T47D (cell line): ENCODE measurements at regions not wholly inside any gene's neighbourhood (a gene's known extent, or its start where the extent isn't known, plus 50 kb on each side); places are given as distances from the start of the nearest gene placed in this dataset.
"Not testable (repeated sequence)": the region's sequence is repeated elsewhere in the genome, so short reads cannot be mapped to it uniquely, and the experiment has no call there.

Experiments used
- DNase-seq, 2 experiments: peaks; one replicate each; pipeline versions ENCODE4 v3.0.0 to v3.0.0-alpha.2; 2011 to 2012; ENCODE audit warnings: low read depth in 1 of 2, low spot score in 1 of 2
- JUND ChIP-seq: IDR thresholded peaks from 2 replicates; pipeline ENCODE4 v1.6.1; 2012; ENCODE audit warnings: low read depth
- in situ Hi-C: cut with HindIII; loops from 2 replicates; pipeline ENCODE4 v1.10.0; 2016; ENCODE audit warnings: low sequenced_read_pairs, low pct_unique_long_range_greater_than_20kb

- in situ Hi-C loops, result no loop called here
- DNase-seq, result no peak
- no peak for TF ChIP-seq JUND
Measured at GRCh38 chr1:4072481-4073153, 172.5 kb upstream of the C1orf174 start.

GRCh38 chr1:4075436-4076225 is 175.6 kb upstream of the C1orf174 start:
- TF ChIP-seq JUND, result no peak
- DNase-seq, result no peak
- in situ Hi-C loops, result no loop called here

DNA sequence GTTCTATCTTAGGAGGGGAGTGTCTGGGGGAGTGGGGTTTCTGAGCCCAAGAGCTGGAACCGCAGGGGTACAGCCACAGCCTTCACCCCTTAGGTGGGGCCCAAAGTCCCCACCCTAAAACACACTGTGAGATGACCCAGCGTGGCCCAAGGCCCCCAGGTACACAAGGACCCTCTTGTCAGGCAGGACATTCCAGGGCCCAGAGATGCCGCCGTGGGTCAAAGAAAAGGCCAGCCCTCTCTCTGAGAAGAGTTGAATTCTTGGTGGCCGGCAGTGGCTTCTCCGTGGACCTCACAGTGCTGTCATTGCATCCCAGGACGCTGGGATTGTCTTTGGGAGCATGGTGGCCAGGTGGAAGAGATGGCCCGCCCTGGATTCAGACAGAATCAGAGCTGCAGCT is 176.3 kb upstream of the C1orf174 start:
- no peak for TF ChIP-seq JUND
- in situ Hi-C loops, result no loop called here
- DNase-seq, result no peak

GRCh38 chr1:4078091-4078962 is 178.3 kb upstream of the C1orf174 start:
- DNase-seq, in situ Hi-C loops: not testable (repeated sequence)

- no peak for DNase-seq
- in situ Hi-C loops, result no loop called here
- TF ChIP-seq JUND, result no peak
Measured at GRCh38 chr1:4079815-4080214, 179.7 kb upstream of the C1orf174 start.

DNA sequence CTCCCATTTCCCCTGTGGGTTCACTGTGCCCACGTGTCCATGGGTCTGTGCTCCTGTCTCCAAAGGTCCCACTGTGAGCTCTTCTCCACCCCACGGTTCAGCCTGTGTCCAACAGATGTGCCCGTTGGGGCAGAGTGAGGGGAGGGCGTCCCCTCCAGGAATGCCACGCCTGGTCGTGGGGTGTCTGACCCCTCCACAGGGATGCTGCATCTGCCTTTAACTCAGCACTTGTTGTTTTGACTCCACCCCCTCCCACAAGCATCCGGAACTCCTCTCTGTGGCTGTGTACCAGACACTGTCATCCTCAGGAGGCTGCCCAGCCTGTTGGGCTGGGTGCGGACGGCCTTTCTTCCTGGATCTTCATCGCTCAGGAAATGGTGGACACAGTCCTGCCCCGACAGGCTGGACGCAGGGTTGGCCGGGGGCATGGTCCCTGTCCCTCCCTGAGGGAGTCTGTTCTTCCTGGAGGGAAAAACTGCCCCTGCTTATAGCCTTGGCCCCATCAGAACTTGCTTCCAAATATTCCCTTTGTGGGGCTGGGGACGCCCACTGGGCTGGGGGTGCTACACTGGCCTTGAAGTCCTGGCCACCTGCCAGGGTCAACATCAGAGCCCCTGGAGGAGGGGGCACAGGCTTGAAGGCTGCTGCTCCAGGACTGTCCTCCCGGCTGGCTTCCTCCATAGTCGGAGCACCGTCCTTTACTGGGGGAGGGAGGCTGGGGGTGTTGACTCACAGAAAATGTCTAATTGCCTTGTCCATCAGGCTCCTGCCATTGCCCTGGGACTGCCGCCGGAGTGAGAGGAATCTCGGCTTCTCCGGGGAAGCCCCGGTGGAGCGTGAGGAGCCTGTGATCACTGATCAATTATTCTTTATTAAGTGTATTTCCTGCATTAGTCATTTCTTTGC is 182.0 kb upstream of the C1orf174 start:
- DNase-seq, result peak in 1 of 2 experiments; percentile 24
- in situ Hi-C loops, result no loop called here
- TF ChIP-seq JUND, result no peak

DNA sequence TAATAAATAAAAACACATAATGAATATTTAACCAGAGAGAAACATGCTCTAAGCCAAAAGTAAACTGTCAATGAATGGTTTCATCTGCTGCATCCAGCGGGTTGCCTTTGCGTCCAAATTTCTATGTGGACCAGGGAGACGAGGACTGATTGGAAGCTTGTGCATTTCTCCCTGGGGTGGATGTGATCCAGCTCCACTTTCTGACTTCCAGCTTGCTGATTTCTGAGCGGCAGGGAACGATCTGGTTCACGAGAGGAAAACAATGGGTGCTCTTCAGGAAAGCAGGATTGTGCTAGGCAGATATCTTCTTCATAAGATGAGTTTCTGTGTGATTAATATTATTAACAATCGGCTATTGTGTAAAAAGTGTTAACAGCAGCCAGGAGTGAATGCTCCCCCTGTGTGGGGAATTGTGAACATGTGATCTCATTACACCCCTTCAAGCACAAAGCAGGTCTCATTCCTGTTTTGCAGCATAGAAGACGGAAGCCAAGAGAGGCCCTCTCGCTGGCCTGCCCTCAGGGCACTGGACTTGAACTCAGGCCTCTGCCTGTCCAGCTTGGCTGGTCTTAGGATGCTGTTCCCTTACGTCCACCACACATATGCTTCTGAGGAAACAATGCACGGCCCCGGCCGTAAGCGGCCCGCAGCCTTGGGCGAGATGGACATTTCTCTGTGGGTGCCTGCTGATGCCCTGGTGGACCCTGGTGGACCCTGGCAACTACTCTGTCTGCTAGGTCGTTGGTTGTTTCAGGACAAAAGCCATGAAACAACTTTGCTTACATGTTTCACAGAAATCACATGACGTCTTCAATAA is 183.4 kb upstream of the C1orf174 start:
- no peak for TF ChIP-seq JUND
- in situ Hi-C loops, result no loop called here
- peak in 1 of 2 experiments; percentile 4 for DNase-seq

DNA sequence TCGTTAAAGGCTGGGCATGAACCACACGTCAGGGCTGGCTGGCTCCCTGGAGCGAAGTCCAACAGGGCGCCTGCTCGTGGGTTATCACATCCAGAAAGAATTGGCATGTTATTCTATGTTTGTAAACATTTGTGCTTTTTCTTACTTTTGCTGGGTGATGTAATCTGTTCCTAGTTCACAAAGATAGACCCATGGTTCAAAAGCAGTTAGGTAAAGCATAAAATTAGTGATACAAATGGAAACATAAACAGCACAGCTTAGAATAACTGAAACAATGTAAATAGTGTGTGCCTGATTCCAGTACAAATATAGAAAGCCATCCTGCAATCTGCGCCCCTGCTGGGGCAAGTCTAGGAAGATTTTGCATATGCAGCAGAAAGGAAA is 184.0 kb upstream of the C1orf174 start:
- no peak for TF ChIP-seq JUND
- no peak for DNase-seq
- in situ Hi-C loops, result no loop called here

GRCh38 chr1:4084446-4084845 is 184.4 kb upstream of the C1orf174 start:
- DNase-seq, result no peak
- in situ Hi-C loops, result no loop called here
- no peak for TF ChIP-seq JUND

GRCh38 chr1:4084896-4085295 is 184.8 kb upstream of the C1orf174 start:
- DNase-seq, result no peak
- in situ Hi-C loops, result no loop called here
- TF ChIP-seq JUND, result no peak

GRCh38 chr1:4085546-4085945 is 185.5 kb upstream of the C1orf174 start:
- in situ Hi-C loops, result no loop called here
- TF ChIP-seq JUND, result no peak
- no peak for DNase-seq
